A673 (cell line): ENCODE measurements at regions not wholly inside any gene's neighbourhood (a gene's known extent, or its start where the extent isn't known, plus 50 kb on each side); places are given as distances from the start of the nearest gene placed in this dataset.

ENCODE experiments used
- EZH2 ChIP-seq: fragments of 200-600 bp; sonication (generic); IDR thresholded peaks from 2 replicates; pipeline ENCODE4 v1.6.1; 2017; ENCODE audit warnings: borderline replicate concordance, low read depth, mild to moderate bottlenecking, mixed read lengths, antibody characterized with exemption, low read length; ENCODE audit not compliant: poor library complexity, severe bottlenecking
- TF ChIP-seq, protein P1 (sequence below): fragments of 300-800, 200-600 bp; sonication (generic); conservative IDR thresholded peaks from 2 replicates; pipeline ENCODE4 v1.5.1; 2017; ENCODE audit warnings: low read depth, mild to moderate bottlenecking, antibody characterized with exemption, low read length, moderate library complexity, mixed read lengths

DNA sequence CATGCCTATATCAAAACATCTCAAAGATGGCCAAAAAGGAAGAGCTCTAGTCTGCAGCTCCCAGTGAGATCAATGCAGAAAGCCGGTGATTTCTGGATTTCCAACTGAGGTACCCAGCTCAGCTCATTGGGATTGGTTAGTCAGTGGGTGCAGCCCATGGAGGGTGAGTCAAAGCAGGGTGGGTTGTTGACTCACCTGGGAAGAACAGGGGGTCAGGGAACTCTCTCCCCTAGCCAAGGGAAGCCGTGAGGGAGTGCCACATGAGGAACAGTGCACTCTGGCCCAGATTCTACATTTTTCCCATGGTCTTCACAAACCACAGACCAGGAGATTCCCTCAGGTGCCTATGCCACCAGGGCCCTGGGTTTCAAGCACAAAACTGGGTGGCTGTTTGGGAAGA, 57.3 kb upstream of the FGF16 start:
- TF ChIP-seq, protein P1, sequence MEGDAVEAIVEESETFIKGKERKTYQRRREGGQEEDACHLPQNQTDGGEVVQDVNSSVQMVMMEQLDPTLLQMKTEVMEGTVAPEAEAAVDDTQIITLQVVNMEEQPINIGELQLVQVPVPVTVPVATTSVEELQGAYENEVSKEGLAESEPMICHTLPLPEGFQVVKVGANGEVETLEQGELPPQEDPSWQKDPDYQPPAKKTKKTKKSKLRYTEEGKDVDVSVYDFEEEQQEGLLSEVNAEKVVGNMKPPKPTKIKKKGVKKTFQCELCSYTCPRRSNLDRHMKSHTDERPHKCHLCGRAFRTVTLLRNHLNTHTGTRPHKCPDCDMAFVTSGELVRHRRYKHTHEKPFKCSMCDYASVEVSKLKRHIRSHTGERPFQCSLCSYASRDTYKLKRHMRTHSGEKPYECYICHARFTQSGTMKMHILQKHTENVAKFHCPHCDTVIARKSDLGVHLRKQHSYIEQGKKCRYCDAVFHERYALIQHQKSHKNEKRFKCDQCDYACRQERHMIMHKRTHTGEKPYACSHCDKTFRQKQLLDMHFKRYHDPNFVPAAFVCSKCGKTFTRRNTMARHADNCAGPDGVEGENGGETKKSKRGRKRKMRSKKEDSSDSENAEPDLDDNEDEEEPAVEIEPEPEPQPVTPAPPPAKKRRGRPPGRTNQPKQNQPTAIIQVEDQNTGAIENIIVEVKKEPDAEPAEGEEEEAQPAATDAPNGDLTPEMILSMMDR = no peak
- no peak for TF ChIP-seq EZH2
